IPS DF 4.7 (cell line): ENCODE measurements at regions not wholly inside any gene's neighbourhood (a gene's known extent, or its start where the extent isn't known, plus 50 kb on each side); places are given as distances from the start of the nearest gene placed in this dataset.
"Not testable (repeated sequence)": the region's sequence is repeated elsewhere in the genome, so short reads cannot be mapped to it uniquely, and the experiment has no call there.

Experiments
- DNase-seq: peaks from one replicate; pipeline ENCODE4 v3.0.0-alpha.2; 2013; ENCODE audit warnings: low spot score; ENCODE audit errors: extremely low read depth

- DNase-seq: no peak
Measured at GRCh38 chr4:170818786-170819185, 729.0 kb upstream of the AADAT start.

- no peak for DNase-seq
Measured at GRCh38 chr4:170805352-170805751, 715.6 kb upstream of the AADAT start.

GRCh38 chr4:170804930-170805329 is 715.2 kb upstream of the AADAT start:
- DNase-seq: no peak

GRCh38 chr4:170803492-170803891 is 713.7 kb upstream of the AADAT start:
- DNase-seq: no peak

GRCh38 chr4:170801771-170802170 is 712.0 kb upstream of the AADAT start:
- no peak for DNase-seq

- no peak for DNase-seq
Measured at GRCh38 chr4:170794525-170794924, 704.8 kb upstream of the AADAT start.

- DNase-seq: not testable (repeated sequence)
Measured at GRCh38 chr4:170788540-170789051, 698.8 kb upstream of the AADAT start.

GRCh38 chr4:170777663-170778062 is 687.9 kb upstream of the AADAT start:
- DNase-seq: no peak

GRCh38 chr4:170776983-170777382 is 687.2 kb upstream of the AADAT start:
- DNase-seq: no peak

GRCh38 chr4:170775851-170776250 is 686.1 kb upstream of the AADAT start:
- DNase-seq: no peak

GRCh38 chr4:170773709-170774273 is 684.0 kb upstream of the AADAT start:
- DNase-seq: no peak

GRCh38 chr4:170772429-170772828 is 682.7 kb upstream of the AADAT start:
- DNase-seq: no peak

- DNase-seq: no peak
Measured at GRCh38 chr4:170770664-170771063, 680.9 kb upstream of the AADAT start.

GRCh38 chr4:170769862-170770261 is 680.1 kb upstream of the AADAT start:
- DNase-seq: no peak

- no peak for DNase-seq
Measured at GRCh38 chr4:170758988-170759387, 669.2 kb upstream of the AADAT start.

GRCh38 chr4:170750519-170750918 is 660.8 kb upstream of the AADAT start:
- DNase-seq: no peak

GRCh38 chr4:170748975-170749374 is 659.2 kb upstream of the AADAT start:
- no peak for DNase-seq

GRCh38 chr4:170743633-170744032 is 653.9 kb upstream of the AADAT start:
- no peak for DNase-seq

- DNase-seq: no peak
Measured at GRCh38 chr4:170741856-170742255, 652.1 kb upstream of the AADAT start.

GRCh38 chr4:170736710-170737109 is 647.0 kb upstream of the AADAT start:
- DNase-seq: no peak

- DNase-seq: no peak
Measured at GRCh38 chr4:170729897-170730296, 640.1 kb upstream of the AADAT start.

GRCh38 chr4:170729236-170729635 is 639.5 kb upstream of the AADAT start:
- no peak for DNase-seq

GRCh38 chr4:170724191-170724590 is 634.4 kb upstream of the AADAT start:
- no peak for DNase-seq

- no peak for DNase-seq
Measured at GRCh38 chr4:170723171-170723570, 633.4 kb upstream of the AADAT start.
